RPMI7951 (cell line): ENCODE measurements at regions not wholly inside any gene's neighbourhood (a gene's known extent, or its start where the extent isn't known, plus 50 kb on each side); places are given as distances from the start of the nearest gene placed in this dataset.
"Not testable (repeated sequence)": the region's sequence is repeated elsewhere in the genome, so short reads cannot be mapped to it uniquely, and the experiment has no call there.

Experiments
- DNase-seq: peaks from one replicate; pipeline ENCODE4 v3.0.0-alpha.2; 2012; ENCODE audit warnings: low read depth

GRCh38 chr2:53493210-53493609, 274.4 kb upstream of the CHAC2 start:
- no peak for DNase-seq

DNA sequence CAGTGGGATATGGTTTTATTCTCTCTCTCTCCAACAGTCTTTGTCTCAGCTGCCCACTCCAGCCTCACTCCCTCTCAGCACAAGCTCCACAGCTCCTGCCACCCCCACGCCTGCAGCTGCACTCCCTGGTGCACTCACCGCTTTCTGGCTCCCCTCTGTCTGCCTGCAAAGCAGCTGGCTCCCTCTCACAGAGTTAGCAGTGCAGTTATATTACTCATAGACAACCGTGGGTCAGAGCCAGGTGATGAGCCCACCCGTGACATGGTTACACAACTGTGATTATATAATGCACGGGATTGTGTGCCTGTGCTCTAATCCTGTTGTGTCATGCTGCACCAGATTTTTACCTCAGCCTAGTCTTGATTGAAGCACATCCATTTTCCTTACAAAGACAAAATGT, 276.9 kb upstream of the CHAC2 start:
- DNase-seq = peak; percentile 32

DNA sequence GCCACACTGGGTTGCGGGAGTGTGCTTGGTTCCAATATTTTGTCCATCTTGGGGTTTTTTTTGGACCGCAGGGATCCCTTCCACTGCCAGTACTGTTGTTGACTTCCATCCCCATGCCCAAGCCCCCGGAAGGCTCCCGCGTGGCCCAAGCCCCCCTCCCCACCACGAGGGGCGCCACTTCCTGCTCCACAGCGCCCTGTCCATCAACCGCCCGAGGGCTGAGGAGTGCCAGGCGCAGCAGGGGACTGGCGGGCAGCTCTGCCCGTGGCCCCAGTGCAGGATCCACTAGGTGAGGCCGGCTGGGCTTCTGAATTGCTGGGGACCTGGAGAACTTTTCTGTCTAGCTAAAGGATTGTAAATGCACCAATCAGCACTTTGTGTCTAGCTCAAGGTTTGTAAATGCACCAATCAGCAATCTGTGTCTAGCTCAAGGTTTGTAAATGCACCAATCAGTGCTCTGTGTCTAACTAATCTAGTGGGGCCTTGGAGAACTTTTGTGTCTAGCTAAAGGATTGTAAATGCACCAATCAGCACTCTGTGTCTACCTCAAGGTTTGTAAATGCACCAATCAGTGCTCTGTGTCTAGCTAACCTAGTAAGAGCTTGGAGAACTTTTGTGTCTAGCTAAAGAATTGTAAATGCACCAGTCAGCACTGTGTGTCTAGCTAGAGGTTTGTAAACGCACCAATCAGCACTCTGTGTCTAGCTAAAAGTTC, 281.3 kb upstream of the CHAC2 start:
- not testable (repeated sequence) for DNase-seq

GRCh38 chr2:53485021-53485728, 282.4 kb upstream of the CHAC2 start:
- DNase-seq = no peak

GRCh38 chr2:53484531-53484930, 283.1 kb upstream of the CHAC2 start:
- no peak for DNase-seq

DNA sequence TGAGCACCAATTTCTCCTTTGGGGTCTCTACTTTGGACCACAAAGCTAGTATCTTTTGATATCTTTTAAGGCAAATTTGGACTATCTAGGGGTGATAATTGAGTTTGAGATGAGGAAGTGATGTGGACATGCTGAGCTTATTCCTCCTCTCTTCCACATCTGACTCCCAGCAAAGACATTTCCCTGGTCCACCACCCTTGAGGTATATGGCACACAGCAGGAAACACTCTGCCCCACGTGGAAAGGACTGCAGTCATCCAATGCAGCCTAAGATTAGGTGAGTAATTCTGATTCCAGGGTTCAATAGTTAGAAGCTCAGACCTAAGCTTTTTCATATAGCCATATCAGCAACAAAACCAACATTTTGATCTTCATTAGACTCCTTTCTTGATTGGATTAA, 290.1 kb upstream of the CHAC2 start:
- DNase-seq = no peak

DNA sequence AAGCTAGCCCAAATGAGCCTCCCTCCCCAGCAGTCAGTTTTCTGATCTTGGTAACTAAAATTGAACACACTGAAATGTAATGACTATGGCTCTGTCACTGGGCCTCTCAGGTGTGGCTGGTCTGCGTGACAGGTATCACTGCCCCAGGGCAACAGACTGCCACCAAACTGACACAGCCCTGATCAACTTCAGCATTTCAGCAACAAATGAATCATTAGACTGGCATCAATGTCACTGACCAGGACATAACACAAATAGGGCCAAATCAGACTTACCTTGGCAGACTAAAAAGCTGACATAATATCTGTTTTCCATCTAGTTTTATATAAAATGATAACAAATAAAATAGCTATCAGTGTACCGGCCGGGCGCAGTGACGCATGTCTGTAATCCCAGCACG, 290.8 kb upstream of the CHAC2 start:
- DNase-seq = no peak

DNA sequence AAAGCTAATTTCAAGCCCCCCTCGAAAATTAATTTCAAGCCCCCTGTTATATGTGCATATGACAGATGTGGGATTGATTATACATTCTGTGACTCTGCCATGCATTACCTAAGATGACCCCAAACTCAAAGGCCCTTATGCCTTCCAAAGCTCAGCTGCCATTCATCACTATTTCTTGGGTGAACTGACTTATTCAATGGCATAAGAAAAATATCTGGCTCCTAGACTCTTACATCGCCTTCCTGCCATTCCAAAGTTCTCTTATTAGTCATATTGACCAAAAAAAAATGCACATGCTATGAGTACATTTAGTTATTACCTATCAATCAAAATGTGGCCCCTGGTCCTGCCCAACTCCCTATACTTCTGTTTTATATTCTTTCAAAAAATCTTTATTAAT, 291.8 kb upstream of the CHAC2 start:
- no peak for DNase-seq

- DNase-seq = peak; percentile 88
Observed at GRCh38 chr2:53475321-53475720, 292.3 kb upstream of the CHAC2 start.

DNA sequence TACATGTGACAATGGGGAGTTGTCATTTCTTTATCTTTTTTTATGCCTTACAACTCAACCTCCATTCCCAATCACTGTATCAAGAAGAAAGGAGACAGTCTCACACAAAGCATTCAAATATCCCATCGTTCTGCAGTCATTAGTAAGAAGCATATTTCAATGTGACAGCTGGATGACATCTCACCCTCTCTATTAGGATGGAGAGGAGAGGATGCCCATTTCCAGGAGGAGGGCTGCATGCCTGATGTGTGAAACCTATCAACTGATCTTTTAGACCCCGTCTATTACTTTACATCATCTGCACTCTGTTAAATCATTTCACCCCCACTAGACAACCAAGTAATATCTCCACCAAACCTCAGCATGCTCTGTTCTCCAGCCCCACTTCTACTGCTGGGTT, 292.7 kb upstream of the CHAC2 start:
- no peak for DNase-seq

DNA sequence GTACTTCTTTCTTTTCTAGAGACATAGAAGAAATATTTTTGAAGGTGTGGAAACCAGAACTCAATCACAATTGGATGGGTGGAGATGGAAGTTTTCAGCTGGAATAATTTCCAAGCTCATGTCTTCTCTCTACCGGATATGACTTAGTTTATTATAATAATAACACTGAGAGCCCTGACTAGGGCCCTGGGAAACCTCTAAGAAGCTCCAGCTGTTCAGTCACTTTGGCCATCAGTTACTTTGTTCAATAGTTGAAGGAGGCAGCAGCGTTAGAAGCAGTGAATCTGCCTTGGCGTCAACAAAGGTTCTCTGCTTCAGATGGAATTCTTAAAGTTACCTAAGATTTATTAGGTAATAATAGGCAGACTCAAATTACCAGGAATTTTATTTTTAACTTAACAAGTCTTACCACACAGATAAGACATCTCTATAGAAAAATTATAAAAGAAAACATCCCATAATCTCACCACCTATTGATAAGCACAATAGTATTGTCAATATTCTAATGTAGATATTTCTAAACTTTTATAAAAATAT, 293.8 kb upstream of the CHAC2 start:
- no peak for DNase-seq

GRCh38 chr2:53473236-53473635, 294.4 kb upstream of the CHAC2 start:
- peak; percentile 31 for DNase-seq

DNA sequence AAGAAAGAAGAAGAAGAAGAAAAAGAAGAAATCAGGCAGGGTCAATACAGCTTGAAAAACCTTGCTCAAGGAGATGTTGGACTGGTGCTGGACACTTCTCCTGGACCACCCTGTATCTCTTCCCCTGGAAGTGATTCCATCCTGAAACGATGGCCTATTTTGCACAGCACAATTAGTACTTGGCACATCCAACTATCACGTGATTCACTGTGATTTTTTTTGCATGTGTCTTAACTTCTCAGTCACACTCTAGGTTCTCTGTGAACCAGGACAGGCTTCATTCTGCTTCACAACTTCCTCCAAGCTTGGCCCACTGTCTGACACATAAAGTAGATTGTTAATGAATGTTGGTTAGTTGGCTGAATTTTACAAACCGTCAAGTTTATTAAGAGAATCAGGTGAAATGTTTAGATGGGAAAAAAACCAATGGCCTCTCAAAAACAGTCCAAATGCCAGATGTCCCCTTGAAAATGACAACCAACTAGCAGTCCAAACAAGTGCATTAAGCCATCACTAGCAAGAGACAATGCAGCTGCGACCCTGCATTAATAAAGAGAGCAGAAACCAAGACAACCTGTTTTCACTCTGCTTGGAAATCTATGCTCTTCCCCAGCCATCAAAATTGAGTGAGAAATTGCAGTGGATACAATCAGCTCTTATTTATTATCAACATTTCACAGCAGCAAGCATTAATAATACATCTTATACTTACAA, 300.0 kb upstream of the CHAC2 start:
- DNase-seq = no peak

DNA sequence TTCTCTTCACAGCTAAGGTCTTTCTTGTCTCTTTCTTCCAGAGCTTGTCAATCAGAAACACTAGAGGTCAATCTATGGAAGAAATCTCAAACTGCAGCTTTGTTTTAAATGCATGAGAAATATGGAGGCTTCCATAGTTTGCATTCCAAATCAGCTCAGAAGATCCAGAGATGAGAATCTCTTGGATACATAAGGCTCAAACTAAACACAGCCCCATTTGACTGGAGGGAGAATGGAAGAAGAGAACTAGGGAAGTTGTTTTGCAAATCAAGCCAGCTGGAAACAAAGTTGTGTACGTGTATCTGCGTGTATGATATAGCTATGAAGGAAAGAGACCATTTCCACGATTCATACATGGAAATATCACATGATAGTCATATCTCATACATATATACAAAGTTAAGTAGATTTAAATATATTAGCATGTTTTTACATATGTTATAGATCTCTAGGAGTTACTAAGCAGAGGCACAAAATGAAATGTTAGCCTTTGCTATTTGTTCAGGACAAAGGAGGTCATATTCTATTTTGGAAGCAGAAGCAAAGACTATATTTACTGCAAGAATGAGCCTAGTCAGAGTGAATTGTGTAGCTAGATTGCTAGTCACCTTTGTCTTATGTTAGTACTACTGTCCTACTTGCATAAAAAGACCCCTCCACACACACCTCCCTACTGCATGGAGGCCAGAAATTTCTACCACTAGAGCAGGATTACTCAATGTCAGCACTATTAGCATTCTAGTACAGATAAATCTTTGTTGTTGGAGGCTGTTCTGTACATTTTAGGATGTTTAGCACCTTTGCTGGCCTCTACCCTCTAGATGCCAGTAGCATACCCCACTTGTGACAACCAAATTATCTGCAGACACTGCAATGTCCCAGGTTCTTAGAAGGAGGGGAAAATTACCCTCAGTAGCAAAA, 303.5 kb upstream of the CHAC2 start:
- DNase-seq = no peak

DNA sequence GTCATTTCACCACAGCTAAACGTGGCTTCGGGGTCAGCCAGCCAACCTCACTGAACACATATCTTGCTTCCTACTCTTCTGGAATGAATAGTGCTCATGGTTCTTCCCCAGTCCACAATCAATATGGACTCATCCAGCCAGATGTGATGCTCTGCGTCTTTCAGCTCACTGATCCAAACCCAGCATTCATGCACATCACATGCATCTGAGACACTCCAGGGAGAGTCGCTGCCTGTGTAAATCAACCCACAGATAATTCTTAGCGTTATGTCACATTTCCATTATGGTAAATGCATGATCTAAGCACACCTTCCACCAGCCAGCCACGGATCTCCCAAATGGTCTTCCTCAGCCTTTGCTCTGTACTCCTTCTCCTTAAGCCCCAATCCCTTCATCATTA, 306.7 kb upstream of the CHAC2 start:
- DNase-seq = no peak

DNA sequence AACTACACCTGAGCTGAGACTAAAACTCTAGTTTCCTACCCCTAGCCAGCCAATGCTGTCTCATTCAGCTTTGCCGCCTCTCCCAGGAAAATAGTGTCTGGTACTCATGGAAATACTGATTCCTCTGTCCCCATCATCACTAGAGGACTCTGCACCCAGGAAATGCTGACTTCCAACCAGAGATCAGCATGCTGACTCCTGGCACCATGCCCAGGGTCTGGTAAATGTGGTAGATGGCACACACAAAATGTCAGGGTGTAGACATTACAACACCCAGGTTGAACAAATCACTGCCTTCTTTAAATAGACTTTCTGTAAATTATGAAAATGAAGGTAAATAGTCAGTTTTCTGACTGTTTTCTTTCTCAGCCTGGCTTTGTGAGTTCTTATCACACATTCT, 307.3 kb upstream of the CHAC2 start:
- no peak for DNase-seq

- DNase-seq = no peak
Observed at GRCh38 chr2:53455094-53455493, 312.5 kb upstream of the CHAC2 start.

DNA sequence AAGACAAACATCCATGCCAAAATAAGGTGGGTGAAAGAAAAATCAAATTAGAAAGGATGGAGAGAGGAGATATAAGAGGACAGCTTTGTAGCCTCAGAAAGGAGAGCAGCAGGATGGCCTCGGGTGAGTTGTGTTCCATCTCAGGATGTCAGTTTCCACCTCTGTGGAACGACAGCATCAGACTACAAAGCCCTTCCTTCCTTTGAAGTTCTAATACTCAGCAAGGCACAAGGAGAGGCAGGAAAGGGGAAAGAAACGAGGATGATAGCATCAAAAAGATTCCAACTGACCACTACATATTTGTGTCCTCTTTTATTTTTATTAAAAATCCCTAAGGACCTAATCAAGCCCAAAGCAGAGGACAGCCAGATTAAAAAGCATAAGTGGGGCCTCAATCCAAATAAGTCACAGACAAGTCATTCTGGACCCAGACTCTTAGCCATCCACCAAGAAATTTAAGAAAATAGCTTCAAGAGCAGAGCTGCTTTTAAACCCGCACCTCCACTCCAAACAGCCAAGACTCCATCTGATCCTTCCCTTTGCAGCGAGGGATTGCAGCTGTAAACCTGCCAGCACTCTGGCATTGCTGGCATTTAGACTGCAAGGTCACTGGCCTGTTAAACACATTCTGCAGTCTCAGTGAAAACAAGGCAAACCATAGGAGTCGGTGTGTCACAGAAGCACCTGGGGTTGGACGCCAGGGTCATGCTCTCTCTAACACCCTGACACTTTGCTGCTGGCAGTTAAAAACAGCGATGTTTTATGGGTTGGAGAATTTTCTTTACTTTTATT, 314.5 kb upstream of the CHAC2 start:
- DNase-seq = no peak

- no peak for DNase-seq
Observed at GRCh38 chr2:53452400-53452799, 315.2 kb upstream of the CHAC2 start.

DNA sequence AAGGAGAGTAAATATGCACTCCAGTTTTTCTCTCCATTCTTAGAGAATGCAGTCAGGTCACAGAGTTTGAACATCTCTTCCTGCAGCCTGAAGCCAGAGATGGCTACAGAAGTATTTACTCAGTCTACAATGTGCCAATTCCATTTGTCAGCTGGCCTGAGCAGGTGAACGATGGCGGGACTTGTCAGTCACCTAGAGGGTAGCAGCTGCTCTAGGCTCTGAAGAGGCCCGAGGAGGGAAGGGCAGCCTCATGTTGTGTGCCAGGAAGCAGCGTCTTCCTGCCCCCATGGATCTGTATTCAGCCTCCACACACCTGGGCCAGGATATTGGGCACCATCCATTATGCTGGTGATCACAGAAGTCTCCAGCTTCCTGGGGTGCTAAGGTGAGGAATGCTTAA, 316.7 kb upstream of the CHAC2 start:
- no peak for DNase-seq

DNA sequence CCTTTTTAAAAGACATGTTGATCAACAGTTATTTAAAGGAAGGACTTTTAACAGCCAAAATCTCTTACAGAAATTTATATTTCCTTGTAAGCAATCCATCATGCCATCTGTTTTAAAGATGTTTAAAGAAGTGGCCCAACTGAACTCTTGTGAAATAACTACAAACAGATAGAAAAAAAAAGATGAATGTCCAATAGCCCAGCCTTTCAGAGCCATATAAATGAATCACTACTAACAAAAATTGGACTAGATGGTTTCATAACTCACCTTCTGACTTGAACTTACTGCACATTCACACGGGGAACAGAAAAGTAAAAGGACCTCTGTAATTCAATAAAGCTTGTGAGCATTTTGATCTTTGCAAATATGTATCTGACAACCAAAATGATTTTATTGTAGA, 319.0 kb upstream of the CHAC2 start:
- DNase-seq = no peak
